ENCODE measurements at regions not wholly inside any gene's neighbourhood (a gene's known extent, or its start where the extent isn't known, plus 50 kb on each side); places are given as distances from the start of the nearest gene placed in this dataset.

DNA sequence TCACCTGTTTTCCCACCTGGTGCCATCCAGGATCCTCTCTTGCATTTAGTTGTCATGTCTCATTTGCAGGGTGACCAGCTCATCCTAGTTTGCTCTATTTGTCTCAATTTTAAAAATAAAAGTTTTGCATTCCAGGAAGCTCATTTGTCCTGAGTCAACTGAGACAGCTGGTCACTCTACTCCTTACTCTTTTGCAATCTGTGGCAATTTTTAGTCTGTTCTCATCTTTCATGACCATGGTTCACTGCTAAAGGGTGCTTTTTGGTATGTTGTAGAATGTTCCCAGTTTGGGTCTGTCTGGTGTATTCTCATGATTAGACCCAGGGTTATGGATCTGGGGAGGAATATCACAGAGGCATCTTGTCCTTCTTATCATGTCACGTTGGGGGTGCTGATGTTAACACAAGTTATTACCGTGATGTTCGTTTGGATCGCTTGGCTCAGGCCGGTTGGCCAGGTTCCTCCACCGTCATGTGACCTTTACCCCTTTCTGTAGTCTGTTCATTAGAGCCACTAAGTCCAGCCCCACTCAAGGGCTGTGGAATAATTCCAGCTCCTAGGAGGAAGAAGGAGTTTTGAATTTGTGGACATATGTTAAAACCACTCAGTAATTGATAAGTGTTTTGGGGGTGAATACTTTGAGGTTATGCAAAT is 103.3 kb upstream of the IGFBP3 start:
- Mint-ChIP-seq H3K4me1 (peaks cover 21% of the 10 kb centered on the region), H3K4me3 (no peak overlapping the region), H3K27ac (no peak overlapping the region), H3K36me3 (no peaks in the 10 kb centered on the region), H3K27me3 (ENCODE audit: low read depth) (no peaks in the 10 kb centered on the region), H3K9me3 (peaks cover 6% of the 10 kb centered on the region)
- POLR2A ChIA-PET = no interaction called here
- ATAC-seq (no peak), DNase-seq (ENCODE audit: low spot score) (no peak)
- no peak for TF ChIP-seq ESRRA (CRISPR knock-in tag; IDR thresholded peaks at IDR 0.05; ENCODE audit: borderline replicate concordance)
- no peak for TF ChIP-seq ATF1 (CRISPR knock-in tag; IDR thresholded peaks at IDR 0.05)
- TF ChIP-seq USF2 (CRISPR knock-in tag; IDR thresholded peaks at IDR 0.05) = no peak
- TF ChIP-seq IRF1 (CRISPR knock-in tag; IDR thresholded peaks at IDR 0.05) = no peak
- no peak for TF ChIP-seq JUN (CRISPR knock-in tag; IDR thresholded peaks at IDR 0.05)
- no peak for TF ChIP-seq ZBTB21 (CRISPR knock-in tag; IDR thresholded peaks at IDR 0.05; ENCODE audit: borderline replicate concordance)
- TF ChIP-seq, protein P1, sequence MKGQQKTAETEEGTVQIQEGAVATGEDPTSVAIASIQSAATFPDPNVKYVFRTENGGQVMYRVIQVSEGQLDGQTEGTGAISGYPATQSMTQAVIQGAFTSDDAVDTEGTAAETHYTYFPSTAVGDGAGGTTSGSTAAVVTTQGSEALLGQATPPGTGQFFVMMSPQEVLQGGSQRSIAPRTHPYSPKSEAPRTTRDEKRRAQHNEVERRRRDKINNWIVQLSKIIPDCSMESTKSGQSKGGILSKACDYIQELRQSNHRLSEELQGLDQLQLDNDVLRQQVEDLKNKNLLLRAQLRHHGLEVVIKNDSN (CRISPR knock-in tag; IDR thresholded peaks at IDR 0.05) = no peak
- TF ChIP-seq NFE2L1 (CRISPR knock-in tag; IDR thresholded peaks at IDR 0.05) = no peak
- TF ChIP-seq, protein P2, sequence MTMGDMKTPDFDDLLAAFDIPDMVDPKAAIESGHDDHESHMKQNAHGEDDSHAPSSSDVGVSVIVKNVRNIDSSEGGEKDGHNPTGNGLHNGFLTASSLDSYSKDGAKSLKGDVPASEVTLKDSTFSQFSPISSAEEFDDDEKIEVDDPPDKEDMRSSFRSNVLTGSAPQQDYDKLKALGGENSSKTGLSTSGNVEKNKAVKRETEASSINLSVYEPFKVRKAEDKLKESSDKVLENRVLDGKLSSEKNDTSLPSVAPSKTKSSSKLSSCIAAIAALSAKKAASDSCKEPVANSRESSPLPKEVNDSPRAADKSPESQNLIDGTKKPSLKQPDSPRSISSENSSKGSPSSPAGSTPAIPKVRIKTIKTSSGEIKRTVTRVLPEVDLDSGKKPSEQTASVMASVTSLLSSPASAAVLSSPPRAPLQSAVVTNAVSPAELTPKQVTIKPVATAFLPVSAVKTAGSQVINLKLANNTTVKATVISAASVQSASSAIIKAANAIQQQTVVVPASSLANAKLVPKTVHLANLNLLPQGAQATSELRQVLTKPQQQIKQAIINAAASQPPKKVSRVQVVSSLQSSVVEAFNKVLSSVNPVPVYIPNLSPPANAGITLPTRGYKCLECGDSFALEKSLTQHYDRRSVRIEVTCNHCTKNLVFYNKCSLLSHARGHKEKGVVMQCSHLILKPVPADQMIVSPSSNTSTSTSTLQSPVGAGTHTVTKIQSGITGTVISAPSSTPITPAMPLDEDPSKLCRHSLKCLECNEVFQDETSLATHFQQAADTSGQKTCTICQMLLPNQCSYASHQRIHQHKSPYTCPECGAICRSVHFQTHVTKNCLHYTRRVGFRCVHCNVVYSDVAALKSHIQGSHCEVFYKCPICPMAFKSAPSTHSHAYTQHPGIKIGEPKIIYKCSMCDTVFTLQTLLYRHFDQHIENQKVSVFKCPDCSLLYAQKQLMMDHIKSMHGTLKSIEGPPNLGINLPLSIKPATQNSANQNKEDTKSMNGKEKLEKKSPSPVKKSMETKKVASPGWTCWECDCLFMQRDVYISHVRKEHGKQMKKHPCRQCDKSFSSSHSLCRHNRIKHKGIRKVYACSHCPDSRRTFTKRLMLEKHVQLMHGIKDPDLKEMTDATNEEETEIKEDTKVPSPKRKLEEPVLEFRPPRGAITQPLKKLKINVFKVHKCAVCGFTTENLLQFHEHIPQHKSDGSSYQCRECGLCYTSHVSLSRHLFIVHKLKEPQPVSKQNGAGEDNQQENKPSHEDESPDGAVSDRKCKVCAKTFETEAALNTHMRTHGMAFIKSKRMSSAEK (CRISPR knock-in tag; IDR thresholded peaks at IDR 0.05; ENCODE audit: borderline replicate concordance) = no peak
- TF ChIP-seq ERG (CRISPR knock-in tag; IDR thresholded peaks at IDR 0.05) = no peak
- CTCF ChIA-PET = no interaction called here

DNA sequence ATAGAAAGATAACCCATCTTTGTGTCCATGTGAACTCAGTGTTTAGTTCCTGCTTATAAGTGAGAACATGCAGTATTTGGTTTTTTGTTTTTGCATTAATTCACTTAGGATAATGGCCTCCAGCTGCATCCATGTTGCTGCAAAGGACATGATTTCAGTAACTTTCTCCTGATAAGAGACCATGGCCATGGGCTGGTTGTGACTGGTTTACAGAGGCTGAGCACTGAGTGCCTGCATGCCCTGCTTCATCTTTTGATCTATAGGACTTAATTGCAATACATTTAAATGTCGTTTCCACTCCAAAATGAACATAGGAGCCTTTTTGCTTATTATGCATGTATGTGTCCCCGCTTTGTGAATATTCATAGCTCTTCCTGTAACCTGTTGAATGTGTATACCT is 101.3 kb upstream of the IGFBP3 start:
- ATAC-seq (no peak; the same call in 1 of the 2 replicates), DNase-seq (ENCODE audit: low spot score) (no peak)
- ChIA-PET CTCF (no interaction called here), POLR2A (no interaction called here)
- H3K4me1 Mint-ChIP-seq = peaks cover 15% of the 10 kb centered on the region
- no peak overlapping the region for H3K27ac Mint-ChIP-seq
- no peak overlapping the region for H3K4me3 Mint-ChIP-seq
- H3K27me3 Mint-ChIP-seq (ENCODE audit: low read depth) = no peaks in the 10 kb centered on the region
- peaks cover 14% of the 10 kb centered on the region for H3K9me3 Mint-ChIP-seq
- H3K36me3 Mint-ChIP-seq = 0 out of 2 replicates have a peak, but pooled peaks cover 3% of the 10 kb centered on the region
- TF ChIP-seq ZNF416 (CRISPR knock-in tag; IDR thresholded peaks at IDR 0.05) (no peak), TEAD1 (CRISPR knock-in tag; IDR thresholded peaks at IDR 0.05) (no peak), RELA (CRISPR knock-in tag; IDR thresholded peaks at IDR 0.05; ENCODE audit: borderline replicate concordance) (no peak), HMGA2 (CRISPR knock-in tag; IDR thresholded peaks at IDR 0.05) (no peak), CBFB (CRISPR knock-in tag; IDR thresholded peaks at IDR 0.05; ENCODE audit: low read depth) (no peak), JUN (CRISPR knock-in tag; IDR thresholded peaks at IDR 0.05) (no peak), MXD4 (CRISPR knock-in tag; IDR thresholded peaks at IDR 0.05; ENCODE audit: borderline replicate concordance) (no peak), ZNF263 (CRISPR knock-in tag; IDR thresholded peaks at IDR 0.05; ENCODE audit: low read depth) (no peak)
- TF ChIP-seq, protein P2 (CRISPR knock-in tag; IDR thresholded peaks at IDR 0.05; ENCODE audit: borderline replicate concordance) = no peak
- TF ChIP-seq, protein P3, sequence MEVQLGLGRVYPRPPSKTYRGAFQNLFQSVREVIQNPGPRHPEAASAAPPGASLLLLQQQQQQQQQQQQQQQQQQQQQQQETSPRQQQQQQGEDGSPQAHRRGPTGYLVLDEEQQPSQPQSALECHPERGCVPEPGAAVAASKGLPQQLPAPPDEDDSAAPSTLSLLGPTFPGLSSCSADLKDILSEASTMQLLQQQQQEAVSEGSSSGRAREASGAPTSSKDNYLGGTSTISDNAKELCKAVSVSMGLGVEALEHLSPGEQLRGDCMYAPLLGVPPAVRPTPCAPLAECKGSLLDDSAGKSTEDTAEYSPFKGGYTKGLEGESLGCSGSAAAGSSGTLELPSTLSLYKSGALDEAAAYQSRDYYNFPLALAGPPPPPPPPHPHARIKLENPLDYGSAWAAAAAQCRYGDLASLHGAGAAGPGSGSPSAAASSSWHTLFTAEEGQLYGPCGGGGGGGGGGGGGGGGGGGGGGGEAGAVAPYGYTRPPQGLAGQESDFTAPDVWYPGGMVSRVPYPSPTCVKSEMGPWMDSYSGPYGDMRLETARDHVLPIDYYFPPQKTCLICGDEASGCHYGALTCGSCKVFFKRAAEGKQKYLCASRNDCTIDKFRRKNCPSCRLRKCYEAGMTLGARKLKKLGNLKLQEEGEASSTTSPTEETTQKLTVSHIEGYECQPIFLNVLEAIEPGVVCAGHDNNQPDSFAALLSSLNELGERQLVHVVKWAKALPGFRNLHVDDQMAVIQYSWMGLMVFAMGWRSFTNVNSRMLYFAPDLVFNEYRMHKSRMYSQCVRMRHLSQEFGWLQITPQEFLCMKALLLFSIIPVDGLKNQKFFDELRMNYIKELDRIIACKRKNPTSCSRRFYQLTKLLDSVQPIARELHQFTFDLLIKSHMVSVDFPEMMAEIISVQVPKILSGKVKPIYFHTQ (CRISPR knock-in tag; IDR thresholded peaks at IDR 0.05) = no peak
